ENCODE measurements at regions not wholly inside any gene's neighbourhood (a gene's known extent, or its start where the extent isn't known, plus 50 kb on each side); places are given as distances from the start of the nearest gene placed in this dataset.
"Not testable (repeated sequence)": the region's sequence is repeated elsewhere in the genome, so short reads cannot be mapped to it uniquely, and the experiment has no call there.

DNA sequence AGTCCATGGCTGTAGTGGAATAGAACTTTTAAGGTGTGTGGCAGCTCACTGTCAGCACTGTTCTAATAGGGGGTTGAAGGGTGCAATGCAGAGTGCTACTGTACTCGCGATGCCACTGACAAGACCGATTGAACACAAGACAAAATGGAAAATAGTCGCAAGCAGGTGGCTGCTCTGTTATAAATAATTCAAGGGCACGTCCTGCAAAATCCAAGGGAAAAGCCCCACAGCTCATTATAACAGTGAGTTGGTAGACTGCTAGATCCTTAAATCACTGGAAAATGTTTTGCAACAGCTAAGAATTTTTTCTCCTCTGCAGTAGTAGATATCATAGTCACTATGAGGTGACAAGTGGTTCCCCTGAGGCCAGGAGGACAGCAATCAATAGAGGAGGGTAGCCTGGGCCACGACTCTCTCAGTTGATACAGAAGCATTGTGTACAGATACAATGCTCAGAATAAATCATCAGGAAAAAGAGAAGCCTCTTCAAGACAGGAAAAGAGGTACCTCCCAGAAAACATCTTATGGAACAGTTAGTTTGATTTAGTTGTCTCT is 926.3 kb downstream of the TLE4 start:
- DNase-seq: no peak

DNA sequence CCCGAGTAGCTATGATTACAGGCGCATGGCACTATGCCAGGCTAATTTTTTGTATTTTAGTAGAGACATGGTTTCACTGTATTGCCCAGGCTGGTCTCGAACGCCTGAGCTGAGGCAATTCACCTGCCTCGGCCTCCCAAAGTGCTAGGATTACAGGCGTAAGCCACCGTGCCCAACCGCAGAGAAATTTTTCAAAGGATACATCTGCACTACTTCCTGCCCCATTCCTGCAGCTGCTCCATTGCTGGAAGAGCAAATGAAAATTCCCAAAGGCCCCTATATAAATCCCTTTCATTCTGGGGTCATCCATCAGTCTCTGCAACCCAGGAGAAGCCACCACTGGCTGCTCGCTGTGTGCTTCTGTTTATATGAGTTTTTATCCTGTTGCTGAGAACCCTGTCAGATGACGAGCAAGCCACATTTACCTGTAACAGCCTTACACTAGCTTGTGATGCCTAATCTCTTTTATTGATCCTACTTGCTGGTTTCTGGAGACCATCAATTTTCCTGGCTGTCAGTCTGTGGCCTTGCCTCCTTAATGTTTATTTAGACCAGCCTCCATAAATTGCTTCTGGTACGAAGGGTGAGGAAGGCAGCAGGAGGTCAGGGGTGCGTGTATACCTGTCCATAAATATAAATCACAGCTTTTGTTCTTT is 925.3 kb downstream of the TLE4 start:
- no peak for DNase-seq

DNA sequence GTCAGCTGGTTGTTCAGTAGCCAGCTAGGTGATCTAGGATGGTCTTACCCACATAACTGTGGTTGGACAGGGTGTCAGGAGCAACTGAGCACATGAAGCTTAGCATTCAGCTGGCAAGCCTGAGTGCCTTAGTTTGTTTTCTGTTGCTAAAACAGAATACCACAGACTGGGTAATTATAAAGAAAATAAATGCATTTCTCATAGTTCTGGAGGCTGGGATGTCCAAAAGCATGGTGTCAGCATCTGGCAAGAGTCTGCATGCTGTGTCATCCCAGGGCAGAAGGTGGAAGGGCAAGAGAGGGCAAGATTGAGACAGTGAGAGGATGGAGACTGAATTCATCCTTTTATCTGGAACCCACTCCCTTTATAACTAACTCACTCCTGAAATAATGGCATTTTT is 921.5 kb downstream of the TLE4 start:
- DNase-seq: no peak

DNA sequence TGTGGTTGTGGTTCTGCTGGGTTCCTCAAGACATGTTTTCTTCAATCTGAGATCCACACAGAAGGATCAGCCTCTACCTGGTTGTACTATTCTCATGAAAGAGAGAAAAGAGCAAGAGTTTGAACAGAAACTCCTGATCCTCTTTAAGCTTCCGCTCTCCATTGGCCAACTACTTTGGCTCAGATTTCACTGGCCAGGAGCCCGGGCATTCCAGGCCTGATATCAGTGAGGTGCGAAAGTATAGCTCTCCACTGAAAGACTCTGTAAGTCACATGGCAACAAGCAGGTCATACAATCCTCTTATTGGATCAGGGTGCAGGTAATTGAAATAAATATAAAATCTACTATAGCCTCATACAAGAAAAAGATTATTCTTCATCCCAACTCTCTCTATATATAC is 920.5 kb downstream of the TLE4 start:
- DNase-seq: no peak

DNA sequence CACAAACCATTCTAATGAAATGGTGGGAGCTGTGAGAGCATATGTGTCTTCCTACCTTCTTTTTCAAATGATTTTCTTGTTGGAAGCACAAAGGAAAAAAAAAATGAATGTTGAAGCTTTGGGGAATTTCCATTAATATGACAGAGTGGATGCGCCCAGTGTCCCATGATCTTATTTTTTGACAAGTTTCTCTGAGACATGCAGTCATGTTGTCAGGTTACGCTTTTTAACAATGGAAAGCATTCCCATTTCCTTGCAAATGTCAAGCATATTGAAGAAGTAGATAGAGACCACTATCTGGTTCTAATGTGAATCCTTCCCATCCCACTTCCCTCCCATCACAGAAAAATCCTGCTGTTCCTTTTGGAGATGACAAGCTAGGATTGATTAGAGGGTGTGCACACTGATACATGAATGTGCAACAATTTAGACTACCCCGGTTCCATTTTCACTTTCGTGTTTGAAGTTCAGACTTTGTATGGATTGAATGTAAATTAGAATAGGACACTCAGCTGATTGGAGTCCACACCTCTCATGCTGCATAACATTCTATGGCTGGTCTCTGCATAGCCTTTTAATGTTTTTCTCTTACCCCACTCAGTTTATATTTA is 919.4 kb downstream of the TLE4 start:
- DNase-seq: no peak

DNA sequence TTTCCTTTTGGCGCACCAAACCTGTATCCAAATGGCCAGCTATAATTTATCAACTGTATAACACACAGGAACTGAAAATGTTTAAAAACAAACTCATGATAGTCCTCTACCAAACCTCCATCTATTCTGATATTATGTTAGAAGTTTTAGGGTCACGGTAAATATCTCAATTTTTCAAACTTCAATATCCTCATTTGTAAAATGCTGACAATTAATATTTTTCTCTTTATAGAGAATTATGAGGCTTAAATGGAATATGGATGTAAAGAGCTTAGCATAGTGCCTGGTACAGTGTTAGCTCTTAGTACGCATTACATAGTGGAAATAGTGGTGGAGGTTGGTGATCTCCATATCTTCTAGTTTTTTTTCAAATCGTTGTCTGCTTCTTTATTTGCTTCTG is 917.6 kb downstream of the TLE4 start:
- no peak for DNase-seq

DNA sequence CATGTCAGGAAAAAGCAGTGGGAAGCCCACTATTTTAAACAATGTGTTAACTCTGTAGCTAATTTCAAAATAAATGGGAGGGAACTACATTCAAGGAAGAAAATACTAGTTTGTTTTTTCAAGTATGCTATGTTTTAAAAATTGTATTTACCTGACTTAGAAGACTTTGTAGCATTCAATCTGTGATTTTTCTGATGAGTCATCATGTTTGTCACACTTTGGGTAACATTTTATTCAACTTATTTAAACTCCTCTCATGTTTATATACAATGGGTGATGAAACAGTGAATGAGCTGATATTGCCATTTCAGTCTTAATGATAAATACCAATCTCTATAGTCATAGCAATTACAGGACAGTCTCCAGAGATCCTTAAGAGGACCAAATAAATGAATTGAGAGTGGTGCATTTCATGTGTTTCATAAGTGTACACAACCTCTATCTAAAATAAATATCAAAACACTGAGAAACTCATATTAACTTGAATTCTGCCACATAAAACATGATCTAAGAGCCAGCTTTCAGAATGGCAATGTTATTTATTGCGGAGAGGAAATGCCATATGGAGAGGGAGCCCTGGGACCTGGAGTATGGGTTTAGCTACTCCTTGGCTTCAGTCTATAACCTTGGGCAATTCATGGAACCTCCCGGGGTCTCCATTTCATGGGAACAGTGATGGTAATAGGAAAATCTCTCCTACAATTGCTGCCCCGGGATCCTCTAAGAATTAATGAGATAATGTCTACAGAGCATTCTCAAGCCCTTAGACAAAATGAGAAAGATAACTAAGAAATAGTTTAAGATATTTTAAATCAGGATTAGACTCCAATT is 913.9 kb downstream of the TLE4 start:
- no peak for DNase-seq

DNA sequence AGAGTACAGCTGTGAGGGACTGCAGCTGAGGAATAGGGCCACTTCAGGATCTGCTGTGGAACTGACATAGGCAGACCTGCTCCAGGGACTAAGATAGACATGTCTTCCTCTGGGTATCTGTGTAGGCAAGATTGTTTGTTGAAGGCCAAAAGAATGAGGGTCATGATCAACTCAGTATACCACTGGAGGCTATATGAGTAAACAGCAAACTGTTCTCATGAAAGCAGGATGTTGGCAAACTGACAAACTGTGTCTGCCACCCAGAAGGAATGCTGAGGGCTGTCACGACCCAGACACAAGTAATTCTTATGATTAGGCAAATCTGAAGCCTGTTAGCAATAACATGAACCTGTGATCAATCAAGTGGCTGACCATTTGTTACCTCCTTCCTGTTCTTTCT is 910.5 kb downstream of the TLE4 start:
- DNase-seq: not testable (repeated sequence)

DNA sequence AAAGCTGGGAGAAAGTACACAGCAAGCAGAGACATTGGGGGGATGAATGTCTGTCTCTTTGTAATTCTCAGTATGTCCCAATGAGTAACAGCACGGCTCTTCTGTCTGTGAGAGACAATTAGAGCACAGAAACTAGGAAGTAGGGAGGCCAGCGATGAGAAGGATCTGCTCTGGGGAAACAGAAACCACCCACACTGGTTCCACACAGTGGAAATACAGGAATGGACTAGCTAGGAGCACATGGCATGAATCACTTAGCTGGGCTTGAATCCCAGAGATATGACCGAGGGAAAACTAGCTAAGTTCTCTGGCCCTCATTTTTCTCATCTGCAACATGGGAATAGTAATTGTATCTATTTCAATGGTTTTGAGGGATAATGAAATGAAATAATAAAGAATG is 895.9 kb downstream of the TLE4 start:
- DNase-seq: no peak

DNA sequence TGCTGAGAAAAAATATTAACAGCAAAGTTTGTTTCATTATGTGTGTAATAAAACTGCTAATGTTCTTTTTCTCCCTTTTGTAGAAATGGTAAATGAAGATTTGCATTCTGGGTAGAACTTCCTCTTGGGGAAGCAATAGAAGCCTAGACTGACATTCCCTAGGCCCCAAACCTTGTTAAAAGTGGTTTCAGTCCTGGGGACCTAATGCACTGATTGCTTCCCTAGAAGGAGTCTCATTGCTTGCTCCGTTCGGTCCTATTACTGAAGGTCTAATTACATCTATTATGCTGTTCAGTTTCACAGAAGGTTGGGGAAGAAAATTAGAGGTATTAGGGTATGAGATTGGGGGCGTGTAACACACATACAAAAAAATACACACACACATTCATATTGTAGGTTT is 893.8 kb downstream of the TLE4 start:
- DNase-seq: no peak

DNA sequence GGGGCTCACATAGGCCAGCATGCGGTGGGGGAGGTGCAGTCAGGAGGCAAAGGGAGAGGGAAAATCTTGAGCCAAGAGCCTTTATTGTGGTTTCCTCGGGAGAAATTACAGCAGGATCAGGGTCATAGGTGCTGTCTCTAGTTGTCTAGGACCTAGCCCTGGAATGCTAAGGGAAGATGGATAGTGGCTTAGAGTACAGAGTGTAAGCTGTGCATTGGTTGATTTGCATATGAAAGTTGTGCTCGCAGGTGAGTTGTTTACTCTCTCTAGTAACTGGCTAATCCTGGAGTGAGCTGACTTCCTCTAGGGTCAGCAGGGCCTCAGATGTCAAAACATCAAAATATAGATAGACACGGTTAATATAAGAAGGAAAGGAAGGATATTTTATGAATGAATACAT is 877.7 kb downstream of the TLE4 start:
- DNase-seq: no peak

DNA sequence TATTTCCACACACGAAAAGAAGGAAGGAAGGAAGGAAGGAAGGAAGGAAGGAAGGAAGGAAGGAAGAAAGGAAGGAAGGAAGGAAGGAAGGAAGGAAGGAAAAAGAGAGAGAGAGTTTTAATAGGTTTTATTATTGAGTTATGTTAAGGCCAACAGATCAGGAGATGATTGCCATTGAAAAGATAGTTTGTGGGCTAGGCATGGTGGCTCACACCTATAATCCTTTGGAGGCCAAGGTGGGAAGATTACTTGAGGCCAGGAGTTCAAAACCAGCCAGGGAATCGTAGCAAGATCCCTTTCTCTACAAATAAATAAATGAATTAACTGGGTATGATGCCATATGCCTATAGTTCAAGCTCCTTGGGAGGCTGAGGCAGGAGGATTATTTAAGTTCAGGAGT is 877.2 kb downstream of the TLE4 start:
- no peak for DNase-seq

DNA sequence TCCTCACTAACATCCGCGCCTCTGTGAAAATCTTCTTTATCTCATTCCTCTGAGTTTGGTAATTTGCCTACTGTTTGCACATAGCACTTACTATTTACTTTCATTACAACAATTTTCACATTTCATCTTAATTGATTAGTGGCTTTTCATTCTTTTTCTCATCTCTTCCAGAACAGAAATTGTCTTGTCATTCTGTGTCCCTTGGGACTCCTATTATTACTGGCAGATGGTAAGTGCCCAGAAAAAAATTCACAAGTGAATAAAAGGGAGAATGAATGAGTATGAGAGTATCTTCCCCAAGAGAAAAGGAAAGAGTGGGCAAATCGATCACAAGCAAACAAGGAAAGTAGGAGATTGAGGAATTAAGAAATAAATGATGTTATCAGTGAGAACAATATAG is 876.1 kb downstream of the TLE4 start:
- DNase-seq: no peak

DNA sequence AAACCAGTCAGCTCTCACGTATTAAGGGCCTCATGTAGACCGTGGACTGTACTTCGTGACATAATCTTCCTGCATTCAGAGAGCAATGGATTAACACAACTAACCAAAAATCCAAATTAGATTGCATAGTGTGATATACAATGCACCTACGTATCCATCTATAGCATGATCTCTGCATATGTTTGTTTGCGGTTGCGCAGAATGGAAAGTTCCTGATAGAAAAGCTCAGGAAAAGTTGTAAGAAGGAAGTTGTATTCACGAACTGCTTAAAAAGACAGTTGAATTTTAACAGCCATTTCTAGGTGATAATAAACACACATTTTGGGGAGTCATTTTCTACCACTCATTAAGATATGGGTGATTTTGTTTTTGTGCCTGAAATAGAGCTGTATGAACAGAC is 869.0 kb downstream of the TLE4 start:
- no peak for DNase-seq

DNA sequence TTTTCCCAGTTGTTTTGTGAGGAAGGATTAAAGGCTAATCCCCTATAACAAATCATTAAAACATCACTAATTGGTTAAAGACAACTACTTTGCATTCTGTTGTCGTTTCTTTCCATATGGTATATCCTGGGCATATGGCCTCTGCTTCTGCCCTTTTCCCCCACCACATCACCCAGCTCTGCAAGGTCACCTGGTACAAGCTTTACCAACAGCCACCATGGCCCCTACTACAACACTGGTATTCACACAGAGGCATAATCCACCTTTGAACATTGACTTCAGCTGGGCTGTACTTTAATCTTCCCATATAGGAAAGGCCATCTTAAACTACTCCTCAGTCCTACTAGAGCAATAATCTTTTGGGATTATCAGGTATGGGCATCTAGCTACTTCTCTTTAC is 866.1 kb downstream of the TLE4 start:
- peak; percentile 18 for DNase-seq

DNA sequence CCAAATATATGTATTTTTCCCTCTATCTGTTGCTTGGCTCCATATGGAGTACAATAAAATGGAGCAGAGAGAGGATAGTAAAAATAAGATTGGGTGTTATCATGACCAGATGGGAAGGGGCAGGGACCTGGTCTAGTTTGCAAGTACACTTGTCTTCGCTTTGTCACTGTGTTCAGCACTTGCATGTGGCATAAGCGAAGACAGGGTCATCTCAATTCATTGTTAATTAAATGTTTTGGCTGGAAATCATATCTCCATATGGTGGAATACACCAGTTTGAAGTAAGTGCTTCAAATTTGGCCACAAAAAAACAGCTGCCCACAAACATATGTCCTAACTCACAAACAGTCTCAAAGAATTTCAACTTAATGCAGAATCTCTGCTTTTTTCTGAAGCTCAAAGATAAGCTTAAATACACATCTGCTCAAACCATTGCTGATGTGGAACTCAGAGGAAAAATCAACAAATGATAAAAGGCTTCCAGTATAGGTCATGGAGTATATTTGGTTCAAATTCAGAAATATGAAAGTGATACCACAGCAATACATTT is 865.4 kb downstream of the TLE4 start:
- peak; percentile 32 for DNase-seq

DNA sequence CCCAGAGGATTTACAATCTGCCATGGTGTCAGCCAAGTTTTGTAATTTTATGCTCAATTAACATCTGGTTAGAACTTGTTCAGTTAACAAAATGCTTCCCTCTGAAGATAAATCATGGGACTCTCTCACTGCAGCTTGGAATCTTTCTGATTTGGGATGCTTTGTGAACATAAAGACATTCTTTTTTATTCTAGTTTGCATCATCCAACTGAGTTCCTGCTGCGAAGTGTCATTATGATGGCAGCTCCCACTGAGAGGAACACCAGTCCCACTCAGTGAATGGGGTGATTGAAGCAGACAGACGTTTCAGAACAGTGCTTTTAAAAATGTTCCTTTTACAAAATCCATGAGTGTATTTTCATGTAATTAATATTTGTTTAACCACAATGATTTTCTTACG is 863.8 kb downstream of the TLE4 start:
- no peak for DNase-seq

DNA sequence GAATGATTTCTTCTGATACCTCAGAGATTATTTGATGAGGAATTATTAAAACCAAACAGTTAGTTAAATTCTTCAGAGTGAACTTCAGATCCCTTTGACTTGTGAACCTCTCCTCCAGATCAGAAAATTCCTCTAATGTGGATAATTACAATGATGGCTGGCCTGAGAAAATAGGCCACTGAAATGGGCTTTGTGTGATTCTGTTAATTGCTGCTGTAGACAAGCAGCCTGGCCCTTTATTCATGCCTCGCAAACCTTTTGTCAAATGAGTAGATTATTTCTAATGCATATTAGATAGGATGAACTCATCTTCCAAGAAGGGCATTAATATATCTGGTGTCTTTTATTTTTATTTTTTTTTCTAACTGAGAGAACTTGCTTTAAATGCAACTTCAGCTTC is 855.2 kb downstream of the TLE4 start:
- DNase-seq: no peak

DNA sequence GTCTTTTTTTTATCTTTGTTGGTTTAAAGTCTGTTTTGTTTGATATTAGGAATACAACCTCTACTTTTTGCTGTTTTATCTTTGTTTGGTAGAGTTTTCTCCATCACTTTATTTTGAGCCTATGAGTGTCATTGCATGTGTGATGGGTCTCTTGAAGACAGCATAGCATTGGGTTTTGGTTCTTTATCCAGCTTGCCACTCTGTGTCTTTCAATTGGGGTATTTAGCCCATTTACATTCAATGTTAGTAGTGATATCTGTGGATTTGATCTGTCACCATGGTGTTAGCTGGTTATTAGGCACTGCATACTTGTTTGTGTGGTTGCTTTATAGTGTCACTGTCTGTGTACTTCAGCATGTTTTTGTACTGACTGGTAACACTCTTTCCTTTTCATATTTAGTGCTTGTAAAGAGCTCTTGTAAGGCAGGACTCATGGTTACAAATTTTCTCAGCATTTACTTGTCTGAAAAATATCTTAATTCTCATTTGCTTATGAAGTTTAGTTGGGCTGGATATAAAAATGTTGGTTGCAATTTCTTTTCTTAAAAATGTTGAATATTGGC is 845.5 kb downstream of the TLE4 start:
- no peak for DNase-seq

DNA sequence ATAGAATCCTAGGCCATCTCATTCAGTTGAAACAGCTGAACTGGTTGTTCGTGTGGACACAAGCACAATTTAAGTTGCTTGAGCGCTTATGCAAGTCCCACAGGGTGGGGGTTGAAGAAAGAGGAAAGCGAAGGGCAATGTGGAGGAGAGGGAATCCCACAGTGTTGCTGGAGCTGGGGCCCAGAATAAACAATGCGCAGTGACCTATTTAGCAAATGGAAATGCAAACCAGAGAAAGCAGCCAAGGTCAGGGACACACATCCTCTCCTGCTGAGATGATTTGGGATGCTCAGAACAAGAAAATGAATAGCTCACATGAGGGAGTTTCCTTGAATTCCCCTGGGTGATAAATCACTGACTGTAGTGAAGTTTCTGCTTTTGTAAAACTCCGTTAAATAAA is 838.3 kb downstream of the TLE4 start:
- DNase-seq: no peak

DNA sequence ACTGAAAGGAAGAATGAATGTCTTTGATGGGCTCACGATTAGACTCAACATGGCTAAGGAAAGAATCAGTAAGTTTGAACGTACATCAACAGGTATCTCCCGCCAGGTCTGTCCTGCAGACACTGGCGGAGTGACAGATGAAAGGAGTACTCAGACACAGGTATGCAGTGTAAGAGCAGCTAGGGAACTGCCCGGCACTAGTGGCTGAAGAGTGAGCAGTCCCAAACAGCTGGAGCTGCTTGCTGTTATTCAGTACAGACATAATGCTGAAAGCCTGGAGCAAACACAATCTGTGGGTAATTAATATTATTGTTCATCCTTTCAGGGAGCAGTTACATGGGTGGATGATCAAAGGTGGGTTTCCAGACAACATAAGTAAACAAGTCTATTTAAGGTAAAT is 835.5 kb downstream of the TLE4 start:
- DNase-seq: no peak

DNA sequence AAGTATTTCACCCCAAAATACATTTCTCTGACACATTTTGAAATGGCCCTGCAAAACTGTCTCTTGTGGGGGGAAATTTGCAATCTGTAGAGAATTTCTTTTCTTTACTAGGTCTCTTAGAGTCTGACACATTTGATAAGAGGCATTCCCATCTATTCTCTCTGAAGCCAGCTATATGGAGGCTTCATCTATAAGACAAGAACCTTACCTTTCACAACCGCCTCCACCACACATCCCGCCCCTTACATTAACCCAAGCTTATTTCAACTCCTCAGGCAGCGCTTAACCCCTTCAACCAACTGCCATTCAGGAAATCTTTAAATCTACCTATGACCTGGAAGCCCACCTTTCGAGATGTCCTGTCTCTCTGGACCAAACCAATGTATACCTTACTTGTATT is 829.5 kb downstream of the TLE4 start:
- DNase-seq: no peak

DNA sequence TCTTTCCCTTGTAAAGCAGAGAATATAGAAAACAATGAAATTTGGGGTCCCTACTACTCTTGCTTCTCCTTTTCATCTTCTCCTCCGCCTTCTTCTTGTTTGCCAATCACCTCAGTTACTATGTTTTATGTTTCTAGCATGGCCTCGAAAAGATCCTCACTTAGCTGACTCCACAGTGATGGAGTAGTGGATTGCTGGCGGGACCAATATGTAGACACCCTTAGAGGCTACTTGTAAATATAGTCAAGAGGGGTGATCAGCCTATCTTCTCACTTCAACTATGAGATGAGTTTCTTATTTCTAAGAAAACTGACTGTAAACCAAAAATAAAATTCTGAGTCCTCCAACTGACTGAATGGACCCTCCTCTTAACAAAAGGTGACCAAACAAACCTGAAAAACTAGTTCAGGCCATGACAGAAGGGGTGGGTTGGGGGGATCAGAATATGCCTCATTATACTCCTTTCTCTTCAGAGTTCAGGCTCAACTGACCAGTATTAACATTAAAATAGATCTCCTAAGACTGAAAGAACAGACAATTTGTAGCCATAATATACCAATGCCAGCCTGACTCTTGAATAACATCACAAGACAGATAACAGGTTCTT is 829.0 kb downstream of the TLE4 start:
- no peak for DNase-seq
